ENCODE measurements at regions not wholly inside any gene's neighbourhood (a gene's known extent, or its start where the extent isn't known, plus 50 kb on each side); places are given as distances from the start of the nearest gene placed in this dataset.

DNA sequence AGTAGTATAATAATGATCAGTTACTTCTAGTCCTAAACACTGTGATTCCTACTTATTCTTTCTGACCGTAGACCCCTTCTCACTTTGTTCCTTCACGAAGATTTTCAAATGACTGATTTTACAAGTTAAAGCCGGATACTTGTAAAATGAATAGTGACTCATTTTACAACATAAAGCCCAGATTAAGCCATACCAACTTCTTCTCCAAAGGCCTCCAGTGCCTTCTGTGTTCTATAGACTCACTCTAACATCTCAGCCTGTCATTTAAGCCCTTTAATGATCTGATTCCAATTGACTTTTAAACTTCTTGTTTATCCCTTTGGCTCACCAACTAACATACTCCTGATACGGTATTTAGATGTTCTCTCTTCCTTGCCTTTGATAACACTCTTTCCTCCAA lies 480.0 kb upstream of the HS3ST1 start:
- no peak for DNase-seq

DNA sequence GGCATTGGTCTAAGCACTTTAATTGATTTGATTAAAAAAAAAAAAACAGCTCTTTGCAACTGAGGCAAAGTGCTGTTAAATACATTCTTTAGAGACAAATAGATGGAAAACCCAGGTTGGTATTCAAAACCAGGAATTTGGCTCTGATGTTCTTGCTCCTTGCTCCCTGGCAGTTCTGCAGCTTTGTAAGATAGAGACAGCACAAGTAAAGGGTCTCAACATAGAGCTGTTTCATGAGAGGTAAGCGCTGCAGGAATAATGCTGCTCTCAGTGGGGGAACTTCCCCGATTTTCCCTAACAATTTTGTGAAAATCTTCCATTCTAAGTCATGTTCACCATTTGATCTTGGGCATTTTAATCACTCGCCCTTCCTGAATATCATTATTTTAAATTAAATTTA lies 479.5 kb upstream of the HS3ST1 start:
- no peak for DNase-seq

DNA sequence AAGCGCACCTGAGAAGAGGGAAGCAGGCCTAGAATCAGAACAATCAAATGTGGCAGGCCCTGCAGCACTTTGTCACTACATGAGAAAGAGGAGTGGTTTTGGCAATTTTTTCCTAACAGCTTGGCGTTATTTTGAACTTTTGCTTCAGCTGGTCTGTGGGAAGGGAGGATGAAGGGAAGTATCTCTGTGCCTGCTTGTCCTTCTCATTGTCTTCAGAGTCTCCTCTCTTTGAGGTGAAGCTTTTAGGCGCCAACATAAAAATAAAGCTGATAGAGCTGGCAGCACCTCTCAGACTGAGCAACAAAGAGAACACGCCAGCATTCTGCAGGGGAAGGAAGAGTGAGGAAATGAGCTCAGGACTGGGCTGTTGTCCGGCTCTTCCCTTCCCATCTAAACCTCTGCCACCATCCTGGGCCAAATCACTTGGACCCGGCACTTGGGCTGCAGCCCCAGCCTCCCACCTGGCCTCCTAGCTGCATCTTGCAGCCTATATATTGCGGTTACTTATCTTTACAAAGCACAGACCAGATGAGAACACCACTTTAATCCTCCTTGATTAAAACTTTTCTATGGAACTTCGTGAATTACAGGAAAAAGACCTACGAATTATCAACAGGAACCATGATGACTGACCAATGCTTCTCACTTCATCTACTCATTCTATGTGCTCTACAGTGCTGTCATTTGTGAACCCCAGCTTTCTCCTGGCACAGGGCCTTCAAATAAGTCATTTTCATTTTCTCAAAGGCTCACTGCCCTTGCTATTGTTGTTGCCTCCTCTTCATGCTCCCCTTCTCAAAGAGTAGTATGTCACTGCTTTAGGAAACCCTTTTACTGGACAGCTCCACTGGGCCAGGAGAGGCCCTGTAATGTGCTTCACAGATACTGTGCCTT lies 476.4 kb upstream of the HS3ST1 start:
- no peak for DNase-seq

DNA sequence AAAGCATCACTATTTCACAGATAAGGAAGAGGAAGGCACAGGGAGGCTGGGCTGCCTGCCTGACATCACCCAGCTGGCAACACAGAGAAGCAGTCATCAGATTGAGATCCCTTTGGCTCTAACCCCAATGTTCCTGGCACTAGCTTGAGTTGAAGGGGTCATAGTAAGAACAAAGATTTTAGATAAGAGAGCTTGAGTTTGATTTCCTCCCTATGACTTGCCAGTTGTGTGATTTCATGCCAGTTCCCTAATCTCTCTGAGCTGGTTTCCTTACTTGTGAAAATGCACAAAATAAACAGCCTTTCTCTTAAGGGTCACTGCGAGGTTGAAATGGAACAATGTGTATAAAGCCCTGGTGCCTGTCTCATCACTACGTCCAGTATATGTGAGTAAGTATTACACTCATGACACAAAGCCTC lies 475.4 kb upstream of the HS3ST1 start:
- no peak for DNase-seq

DNA sequence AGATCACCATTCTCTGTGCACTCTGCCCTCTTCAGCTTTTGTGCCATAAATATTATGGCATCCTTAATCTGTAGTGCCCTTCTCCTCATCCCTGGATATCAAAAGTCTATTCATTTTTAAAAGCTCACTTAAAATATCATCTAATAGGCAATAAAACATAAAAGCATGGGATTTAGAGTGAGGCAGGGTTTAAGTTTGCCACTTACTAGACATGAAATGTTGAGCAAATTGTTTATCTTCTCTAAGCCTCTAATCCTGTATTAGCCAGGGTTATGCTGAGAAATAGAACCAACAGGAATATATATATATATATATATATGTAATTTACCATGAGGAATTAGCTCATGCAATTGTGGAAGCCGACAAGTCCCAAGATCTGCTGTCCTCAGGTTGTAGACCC lies 472.4 kb upstream of the HS3ST1 start:
- no peak for DNase-seq

DNA sequence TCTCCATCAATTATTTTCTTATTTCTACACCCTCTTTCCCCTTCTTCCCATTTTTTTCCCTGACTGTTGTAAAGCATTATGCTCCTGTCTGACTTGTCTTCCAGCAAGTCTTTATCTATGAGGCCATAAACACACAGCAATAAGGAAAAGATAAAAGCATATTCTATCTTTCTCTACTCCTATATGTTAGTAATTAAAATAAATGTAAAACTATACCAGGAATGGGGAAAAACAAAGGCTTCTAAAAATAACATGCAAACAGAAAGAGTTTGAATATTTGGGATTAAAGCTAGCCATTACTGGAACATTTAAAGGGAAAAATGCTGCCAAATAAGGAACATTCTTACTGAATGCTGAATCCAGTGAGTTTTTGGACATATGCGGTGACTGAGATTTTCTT lies 471.7 kb upstream of the HS3ST1 start:
- no peak for DNase-seq

DNA sequence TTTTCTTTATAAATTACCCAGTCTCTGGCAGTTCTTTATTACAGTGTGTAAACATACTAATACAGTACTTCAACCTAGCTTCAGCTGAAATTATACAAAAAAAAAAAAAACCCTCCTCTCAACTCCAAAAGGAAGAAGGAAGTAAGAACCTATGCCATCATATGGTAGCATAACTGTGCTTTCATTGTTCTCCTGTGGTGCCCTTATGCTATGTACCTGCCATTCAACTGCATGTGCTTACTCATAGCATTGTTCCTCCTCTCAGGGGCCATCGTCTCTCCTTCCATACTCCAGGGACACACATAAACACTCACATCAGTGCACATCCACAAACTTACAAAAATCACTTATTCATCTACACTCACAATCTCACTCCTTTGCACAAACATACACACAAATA lies 470.1 kb upstream of the HS3ST1 start:
- DNase-seq, result no peak

DNA sequence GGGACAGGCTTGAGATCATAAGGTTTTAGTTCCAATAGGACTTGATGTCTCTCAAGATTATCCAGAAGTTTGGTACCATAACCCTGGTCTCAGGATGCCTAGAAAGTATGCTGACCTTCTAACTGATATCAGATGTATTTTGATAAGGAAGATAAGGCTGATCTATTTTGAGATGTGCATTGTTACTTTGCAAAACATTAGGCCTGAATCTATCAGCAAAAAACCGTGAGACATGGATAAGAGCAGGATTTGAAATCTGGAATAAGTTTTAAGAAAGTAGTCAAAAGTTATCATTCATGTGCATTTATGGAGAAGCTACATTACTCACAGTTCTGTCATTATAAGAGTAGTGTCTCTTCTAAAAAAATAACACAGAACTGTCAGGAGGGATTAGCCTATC lies 467.1 kb upstream of the HS3ST1 start:
- no peak for DNase-seq

DNA sequence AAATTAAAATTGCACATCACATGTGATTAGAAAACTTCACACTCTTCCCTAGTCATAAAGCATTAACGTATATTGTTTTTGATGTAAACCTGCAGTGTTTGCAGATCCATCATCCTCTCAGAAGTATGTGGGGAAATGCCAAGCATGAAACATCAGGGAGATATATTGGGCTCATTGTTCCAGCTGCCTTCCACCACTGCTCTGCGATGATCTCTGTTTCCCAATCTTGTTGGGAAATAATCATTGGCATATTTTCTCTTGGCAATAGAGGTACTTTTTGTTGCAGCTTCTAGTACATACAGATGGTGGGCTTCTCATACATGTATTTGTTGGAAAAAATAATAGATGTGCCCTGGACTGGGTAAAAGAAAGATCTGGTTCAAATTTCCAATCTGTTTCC lies 466.3 kb upstream of the HS3ST1 start:
- DNase-seq, result no peak

DNA sequence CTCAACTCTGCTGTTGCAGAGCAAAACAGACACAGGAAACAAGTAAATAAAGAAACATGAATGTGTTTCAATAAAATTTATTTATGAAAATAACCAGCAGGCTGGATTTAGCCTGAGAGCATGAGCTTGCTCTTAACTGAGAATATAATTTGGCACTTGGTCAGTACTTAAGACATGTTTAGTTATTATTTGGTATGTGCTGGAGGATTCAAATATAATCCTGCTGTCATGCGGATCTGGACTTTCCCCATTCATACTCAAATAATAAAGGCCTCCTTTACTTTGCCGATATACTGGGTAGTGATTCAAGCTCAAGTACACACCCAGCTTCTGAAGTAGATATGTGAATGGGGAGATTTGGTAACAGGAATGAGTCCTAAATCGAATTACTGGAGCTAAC lies 465.5 kb upstream of the HS3ST1 start:
- no peak for DNase-seq

DNA sequence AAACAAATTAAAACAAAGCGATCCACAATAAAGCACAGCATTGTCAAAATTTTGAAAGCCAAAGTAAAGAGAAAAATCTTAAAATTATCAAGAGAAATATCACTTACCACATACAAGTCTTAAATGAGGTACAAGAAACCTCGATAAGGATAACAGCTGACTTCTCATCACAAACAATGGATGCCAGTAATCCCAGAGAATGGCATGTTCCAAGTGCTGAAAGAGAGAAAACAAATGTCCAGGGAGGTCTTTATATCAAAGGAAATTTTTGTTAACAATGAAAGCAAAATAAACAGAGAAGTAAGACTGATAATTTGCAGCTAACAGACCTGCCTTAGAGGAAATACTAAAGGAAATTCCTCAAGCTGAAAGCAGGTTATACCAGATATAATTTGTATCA lies 460.4 kb upstream of the HS3ST1 start:
- DNase-seq, result no peak

DNA sequence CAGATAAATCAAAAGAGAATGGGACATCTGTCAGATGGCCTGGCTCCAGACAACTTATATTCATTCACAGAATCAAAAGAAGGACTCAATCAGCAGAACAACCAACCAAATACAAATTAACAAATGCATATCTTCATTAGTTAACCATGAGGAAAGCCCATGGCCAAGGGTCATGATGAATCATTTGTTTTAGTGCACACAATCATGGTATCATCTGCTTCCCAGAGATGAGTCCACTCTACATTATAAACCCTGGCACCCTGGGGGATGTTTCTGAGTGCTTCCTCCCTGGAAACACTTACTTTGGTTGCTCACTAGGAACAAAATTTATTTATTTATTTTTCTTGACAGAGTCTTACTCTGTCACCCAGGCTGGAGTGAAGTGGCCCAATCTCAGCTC lies 453.3 kb upstream of the HS3ST1 start:
- no peak for DNase-seq

DNA sequence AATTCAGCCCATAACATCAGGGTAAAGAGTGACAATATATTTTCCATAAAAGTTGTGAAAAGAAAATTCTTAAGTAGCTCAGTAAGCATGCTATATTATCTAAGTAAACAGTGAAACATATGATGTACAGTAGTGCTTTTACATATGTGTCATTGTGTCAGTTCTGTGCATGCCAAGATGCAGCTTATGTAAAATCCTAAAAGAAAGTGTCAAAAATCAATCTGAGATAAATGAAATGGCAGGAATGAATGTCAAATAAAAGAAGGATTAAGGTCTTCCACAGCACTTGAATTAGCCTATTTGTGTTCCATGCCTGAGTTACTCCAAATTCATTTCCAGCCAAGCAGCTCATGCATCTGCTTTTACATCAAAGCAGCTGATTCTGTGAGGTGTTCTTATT lies 452.7 kb upstream of the HS3ST1 start:
- no peak for DNase-seq

DNA sequence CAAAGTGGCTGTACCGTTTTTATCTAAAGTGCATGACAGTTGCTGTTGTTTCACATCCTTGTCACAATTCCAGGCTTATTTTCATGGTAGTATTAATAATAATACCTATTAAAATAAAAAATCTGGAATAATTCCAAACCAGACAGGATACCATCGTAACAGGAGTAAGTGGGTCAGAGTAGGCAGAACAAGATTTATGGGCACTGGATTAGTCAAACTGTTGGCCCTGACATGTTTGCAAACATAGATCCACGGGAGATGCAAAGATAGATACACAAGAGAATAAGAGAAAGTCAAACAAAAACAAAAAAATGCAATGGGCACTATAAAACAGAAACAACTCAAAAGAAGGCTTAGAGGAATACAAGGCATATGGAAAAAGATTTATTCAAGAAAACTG lies 449.5 kb upstream of the HS3ST1 start:
- no peak for DNase-seq

DNA sequence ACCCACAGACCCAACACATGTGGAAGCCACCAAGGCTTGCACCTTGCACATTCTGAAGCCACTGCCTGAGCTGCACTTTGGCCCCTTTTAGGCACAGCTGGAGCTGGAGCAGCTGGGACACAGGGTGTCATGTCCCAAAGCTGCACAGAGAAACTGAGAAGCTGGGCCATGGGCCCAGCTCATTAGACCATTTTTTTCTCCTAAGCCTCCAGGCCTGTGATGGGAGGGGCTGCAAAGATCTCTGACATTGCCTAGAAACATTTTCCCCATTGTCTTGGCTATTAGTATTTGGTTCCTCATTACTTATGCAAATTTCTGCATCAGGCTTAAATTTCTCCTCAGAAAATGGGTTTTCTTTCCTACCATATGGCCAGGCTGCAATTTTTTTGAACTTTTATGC lies 447.4 kb upstream of the HS3ST1 start:
- DNase-seq, result no peak

DNA sequence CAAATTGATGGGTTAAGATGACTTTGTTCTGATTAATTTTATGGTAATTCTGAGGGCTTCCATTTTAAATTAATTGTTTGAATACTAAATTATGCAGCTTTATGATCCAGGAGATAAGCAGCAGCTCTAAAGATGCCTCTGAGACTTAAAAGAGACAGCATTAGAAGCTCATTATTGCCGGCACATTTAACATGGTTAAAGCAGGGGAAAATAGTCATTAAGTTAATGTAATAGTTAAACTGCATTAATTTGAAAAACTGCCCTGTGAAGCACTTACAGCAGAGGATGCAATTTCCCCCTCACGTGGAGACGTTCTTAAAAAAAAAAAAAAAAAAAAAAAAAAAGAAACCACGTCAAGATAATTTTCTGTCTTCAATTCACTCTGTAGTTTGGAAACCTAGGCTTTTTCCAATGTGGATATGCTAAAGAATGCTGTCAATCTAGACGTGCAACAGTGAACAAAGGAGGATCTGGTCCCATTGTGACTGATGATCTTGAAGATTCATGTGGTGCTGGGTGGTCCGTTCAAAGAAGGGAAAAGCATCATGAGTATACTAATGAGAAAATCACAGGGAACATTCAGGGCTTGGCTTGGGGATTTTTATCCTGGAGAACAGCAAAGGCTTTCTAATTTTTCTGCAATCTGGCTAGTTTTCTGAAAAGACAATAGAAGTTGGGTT lies 440.6 kb upstream of the HS3ST1 start:
- no peak for DNase-seq

DNA sequence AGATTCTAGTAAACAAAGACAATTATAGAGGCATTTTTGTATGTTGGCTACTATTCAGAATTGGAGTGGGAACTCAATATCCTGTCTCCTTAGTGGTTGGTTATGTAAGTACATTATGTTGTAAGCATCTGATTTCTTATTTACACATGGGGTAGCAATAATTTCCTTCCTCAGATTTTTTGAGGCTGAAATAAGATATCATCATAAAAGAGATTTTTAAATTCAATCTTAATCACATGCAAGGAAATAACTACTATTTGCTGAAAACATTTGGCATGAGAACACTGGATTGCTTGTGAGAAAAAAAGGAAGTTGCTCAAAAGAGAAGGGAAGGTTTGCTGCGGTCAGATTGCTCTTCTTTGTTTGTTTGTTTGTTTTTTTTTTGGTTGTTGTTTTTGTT lies 437.7 kb upstream of the HS3ST1 start:
- DNase-seq, result no peak

DNA sequence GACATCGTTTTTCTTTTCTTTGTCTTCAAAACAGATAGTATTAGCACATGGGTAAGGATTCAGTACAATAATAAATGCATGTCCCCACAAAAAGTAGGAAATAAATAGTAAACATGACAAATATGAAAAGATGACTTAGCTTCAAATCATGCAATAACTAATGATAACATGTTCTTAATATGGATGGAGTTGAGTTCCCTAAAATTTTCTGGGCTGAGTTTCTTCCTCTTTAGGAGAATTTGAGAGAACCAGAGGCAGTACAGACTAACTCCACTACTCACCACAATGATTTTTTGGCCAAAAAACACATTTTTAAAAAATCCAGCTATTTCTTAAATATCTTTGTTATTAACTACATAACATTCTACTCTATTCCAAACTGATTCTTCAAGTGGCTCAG lies 432.3 kb upstream of the HS3ST1 start:
- DNase-seq, result no peak

DNA sequence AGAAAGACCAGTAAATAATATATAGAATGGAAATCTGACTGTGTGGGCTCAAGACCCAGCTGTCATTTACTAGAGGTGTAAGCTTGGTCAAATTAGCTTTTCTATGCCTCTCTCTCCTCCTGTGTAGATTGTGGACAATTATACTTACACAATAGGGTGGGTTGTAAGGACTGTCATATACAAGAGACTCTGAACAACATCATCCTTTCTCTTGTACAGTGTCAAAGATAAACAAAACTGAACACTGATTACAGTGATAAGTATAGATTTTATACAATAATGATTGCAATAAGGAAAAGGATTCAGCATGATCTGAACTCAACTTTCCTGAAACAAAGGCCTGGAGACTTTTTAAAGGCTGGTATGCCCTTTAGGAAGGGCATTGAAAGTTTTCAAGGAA lies 429.2 kb upstream of the HS3ST1 start:
- DNase-seq, result no peak

DNA sequence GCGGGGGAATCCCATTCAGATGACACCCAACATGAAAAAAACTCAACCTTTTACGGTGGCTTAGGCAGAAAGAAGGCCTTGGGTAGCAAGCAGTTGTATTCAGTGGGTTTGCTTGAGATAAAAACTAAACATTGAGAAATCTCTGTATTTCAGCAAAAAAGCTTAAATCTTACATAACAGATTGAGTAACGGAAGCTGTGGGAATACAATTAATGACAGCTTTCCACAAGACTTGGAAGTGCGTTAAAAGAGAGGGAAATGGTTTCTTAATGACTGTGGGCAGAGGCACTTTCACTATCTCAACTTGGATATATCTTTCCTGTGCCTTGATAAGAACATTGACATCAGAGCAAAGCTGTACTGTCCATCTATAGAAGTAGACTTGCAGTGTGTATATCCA lies 418.5 kb upstream of the HS3ST1 start:
- no peak for DNase-seq

DNA sequence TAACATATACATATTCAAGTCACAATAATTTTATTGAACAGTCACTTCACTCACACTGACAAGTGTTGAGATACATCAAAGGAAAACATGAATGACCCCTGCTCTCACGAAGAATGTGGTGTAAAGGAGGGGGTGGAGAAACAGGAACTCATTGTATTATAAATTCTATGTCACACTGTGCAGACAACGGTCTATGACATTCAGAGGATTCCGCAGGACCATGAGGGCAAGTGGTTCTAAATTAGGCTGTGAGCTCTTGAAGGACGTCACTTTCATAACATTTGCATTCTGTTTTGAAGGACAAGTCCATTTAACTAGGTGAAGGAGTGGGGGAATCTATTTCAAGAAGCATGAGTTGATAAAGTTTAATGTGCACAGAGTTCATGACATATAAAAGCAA lies 415.2 kb upstream of the HS3ST1 start:
- DNase-seq, result peak; percentile 3

DNA sequence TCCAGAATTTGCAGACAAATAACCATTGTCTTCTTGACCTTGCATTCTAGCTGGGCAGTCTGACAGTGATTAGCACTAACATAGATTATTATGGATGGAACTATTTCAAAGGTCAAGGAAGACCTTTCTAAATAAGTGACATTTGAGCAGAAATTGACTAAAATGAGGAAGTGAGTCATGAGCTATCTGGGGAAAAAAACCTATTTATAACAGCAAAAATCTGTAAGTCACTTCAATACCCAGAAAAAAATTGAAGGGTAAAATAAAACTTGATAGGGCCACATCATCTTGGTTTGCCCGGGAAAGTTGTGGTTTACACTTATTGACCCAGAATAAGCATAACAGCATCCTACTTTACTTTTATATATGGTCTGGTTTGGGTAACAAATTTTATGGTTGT lies 414.6 kb upstream of the HS3ST1 start:
- DNase-seq, result no peak

DNA sequence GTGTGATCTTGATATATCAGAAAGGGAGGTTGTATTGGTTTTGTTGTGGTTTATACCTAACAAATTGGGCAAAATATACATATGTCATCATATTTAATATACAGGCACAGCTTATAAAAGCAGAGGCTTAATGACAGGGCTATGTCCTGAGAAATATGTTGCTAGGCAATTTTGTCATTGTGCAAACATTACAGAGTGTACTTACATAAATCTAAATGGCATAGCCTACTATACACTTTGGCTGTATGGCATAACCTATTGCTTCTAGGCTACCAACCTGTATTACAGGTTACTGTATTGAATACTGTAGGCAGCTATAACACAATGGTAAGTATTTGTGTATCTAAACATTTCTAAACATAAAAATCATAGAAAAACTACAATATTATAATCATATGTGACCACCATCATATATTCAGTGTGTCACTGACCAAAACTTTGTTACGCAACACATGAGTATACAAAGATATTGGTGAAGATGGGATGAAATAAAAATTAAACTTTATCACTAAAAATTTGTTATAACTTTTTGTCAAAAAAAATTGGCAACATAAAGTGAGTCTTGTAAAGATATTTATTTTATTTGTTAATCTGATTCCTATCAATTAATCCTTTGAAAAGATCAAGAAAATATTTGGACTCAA lies 414.0 kb upstream of the HS3ST1 start:
- DNase-seq, result no peak

DNA sequence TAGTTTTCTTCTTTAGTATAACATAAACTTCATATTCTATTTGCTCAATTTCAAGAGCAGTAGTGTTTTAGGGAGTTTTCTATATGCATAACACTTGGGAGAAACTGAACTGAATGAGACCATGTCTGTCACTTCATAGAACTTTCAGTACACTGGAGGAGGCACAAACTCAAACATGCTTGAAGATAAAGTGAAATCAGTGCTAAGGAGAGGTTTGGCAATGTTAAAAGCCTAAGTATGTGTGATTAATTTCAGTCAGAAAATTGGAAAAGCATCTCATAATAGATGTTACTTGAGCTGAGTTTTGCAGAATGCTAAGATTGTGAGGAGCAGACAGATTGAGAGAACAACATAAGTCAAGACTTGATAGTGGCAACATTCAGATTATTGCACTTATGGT lies 411.2 kb upstream of the HS3ST1 start:
- DNase-seq, result no peak
